Fibroblast of peridontal ligament (primary cell): ENCODE measurements at regions not wholly inside any gene's neighbourhood (a gene's known extent, or its start where the extent isn't known, plus 50 kb on each side); places are given as distances from the start of the nearest gene placed in this dataset.

Experiments used
- DNase-seq: peaks from one replicate; pipeline ENCODE4 v3.0.0-alpha.2; 2010; ENCODE audit errors: extremely low read depth

DNA sequence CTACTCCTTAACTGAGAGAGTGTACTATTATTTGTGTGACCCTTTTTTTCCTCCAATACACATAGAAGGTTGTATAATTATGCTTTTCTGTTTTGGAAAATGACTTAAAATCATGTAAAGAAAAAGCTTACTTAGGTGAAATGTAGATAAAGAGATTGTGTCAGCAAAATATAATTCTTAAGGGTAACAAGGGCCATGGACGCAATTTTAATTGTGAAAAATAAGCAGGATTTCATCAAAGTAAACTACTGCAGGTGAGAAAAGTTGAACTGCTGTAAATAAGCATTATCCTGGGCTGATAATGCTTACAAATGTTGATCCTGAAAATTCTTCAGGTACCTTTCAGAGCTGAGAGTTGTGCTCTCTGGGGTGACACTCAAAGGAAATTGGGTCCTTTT, 141.5 kb downstream of the RPIA start:
- no peak for DNase-seq

DNA sequence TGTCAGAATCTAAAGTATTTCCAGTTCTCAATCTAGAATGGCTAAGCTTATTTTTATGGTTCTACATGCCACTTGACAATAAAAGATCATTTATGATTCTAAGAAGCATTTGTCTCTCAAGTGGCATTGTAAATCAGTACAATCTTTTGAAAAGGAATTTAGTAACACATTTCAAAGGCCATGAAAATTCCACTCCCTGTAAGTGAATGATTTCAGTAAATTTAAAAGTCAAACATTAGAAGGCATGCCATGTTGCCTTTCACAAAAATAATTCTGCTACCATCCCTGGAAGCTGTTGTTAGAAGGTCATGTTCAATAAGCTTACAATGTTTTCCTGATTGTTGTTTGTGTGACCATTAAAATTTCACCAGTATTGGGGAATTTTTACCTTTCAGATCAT, 142.9 kb downstream of the RPIA start:
- DNase-seq = no peak

DNA sequence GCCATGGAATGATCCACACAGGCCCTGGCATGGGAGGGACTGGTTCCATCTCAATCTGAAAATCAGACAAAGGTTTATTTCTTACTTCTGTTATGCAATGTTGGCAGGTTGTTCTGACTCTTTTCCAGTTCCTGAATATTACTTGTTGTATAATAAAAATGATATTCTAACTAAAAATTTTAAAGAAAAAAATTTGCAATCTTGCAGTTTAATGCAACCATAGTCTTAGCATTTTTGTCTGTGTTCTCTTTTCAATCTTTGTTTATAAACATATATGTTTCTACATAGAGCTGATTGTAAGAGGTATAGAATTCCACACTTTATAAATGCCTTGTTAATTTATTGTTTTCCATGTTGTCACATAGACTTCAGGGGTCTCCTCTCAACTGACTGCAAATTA, 143.4 kb downstream of the RPIA start:
- no peak for DNase-seq

GRCh38 chr2:88835726-88836125, 144.3 kb downstream of the RPIA start:
- no peak for DNase-seq

DNA sequence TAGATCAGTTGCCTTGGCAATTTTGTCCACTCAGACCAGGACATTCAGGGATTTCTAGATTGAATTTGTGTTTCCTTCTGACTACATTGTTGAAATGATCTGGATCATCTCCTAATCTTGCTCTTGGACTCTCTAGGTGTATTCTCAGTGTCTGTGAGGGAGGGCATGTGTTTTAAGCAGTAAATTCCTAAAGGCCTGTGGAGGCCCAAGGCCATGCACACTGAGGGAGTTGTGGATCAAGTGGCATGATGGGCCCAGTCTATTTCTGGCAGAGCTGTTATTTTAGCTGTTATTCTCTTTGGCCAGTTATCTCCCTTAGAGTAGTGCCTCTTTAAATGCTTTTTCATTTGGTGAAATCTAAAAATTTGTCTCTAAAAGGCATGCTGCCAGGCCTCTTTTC, 144.9 kb downstream of the RPIA start:
- no peak for DNase-seq

GRCh38 chr2:88837511-88838160, 146.2 kb downstream of the RPIA start:
- DNase-seq = no peak

GRCh38 chr2:88838165-88838635, 146.7 kb downstream of the RPIA start:
- DNase-seq = no peak

DNA sequence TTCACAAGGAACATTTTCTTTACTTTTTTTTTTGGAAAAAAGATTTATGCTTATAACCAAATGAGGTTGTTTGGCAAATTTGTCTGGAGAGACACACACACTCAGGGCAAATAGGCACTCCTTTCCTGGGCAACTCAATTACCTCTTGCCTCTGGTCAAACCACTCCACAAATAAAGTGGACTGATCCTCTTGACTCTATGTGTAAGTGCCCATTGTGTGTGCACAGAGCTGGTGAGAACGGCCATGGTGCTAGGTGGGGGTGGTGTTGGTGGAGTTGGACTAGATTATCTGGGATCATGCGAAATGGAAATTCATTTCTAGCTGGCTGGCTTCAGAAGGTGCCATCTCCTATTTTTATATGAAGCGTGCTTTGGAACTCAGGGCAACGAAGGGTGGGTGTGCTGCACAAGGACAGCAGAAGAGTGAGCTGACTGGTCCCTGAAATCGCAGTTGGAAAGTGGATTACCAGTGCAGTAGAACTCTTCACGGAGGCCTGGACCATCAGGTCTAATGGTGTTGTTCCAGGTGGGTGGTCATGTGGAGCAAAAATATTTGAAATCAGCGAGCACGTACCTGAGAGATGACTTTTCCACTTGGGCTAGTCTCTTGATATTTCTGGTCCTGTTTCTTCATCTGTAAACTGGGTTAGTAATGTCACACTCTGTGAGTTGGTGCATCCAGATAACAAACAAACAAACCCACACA, 149.9 kb downstream of the RPIA start:
- no peak for DNase-seq

GRCh38 chr2:88842656-88843460, 151.4 kb downstream of the RPIA start:
- no peak for DNase-seq

DNA sequence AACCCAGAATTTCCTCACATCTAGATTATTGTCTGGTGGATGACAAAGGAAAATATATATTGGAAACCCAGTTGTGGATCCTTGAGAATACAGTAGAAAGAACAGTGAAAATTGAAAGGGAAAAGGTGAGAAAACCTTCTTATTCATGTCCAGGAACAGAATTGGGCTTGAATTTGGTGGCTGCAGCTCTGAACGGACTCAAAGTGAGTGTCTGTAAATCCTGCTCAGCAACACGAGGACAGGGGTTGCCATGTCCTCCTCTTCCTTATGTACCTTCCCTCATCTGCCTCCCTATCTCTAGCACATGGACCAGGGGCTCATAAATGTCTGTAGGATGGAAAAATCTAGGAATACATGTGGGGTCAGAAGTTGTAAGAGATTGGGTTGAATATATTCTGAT, 152.2 kb downstream of the RPIA start:
- no peak for DNase-seq

DNA sequence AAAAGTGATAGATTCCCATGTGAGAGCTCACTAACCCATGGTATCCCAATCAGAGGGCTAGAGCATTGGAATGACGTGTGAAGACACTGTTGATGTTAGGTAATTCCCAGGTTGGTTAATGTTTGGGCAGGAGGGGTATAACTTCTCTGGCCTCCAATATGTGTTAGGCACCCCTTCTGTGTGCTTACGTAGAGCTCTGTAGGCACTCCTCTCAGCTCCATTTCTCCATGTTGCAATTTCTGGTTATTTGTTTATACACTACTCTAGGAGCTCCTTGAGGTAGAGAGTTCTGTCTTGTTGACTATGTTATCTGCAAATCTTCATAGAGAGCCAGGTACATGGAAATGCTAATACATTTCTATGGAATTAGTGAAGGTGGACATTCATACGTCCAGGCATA, 153.5 kb downstream of the RPIA start:
- DNase-seq = no peak

DNA sequence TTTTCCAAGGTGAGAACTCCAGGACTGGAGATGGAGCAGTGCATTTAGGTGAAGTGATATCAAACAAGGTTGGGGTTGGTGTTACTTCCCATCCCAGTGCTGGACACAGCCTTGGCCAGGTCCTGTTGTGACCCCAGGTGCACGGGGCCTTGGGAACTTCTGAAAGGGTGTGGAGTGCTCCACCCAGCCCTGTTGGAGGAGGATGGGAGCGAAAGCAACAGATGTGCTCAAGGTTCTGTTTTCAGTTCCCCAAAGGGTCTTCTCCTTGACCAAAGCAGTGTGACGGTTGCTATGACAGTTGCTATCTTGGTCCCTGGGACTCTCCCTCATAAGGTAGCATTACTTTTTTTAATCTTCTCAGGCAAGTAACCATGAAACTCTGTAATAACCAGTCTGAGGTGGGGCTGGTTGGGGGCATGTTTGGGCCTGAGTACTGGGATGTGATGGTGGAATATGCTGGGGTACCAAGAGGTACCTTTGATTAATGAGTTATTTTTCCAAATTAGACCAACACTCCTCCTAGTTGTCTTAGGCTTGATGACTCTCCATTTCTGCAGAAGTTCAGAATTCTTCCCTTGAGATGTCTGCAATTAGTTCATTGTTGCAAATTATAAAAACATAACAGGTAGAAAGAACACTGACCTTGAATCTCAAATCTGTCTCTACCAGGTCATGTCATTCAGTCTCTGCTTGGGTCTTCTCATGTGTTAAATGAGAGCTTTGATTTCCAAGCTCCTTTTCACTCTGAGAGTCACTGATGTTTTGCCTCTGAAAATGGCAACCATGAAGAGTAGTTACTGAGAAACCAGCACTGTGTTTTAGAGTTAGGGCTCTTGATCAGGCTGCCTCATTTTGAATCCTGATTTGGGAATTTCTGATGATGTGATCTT, 154.5 kb downstream of the RPIA start:
- DNase-seq = no peak

DNA sequence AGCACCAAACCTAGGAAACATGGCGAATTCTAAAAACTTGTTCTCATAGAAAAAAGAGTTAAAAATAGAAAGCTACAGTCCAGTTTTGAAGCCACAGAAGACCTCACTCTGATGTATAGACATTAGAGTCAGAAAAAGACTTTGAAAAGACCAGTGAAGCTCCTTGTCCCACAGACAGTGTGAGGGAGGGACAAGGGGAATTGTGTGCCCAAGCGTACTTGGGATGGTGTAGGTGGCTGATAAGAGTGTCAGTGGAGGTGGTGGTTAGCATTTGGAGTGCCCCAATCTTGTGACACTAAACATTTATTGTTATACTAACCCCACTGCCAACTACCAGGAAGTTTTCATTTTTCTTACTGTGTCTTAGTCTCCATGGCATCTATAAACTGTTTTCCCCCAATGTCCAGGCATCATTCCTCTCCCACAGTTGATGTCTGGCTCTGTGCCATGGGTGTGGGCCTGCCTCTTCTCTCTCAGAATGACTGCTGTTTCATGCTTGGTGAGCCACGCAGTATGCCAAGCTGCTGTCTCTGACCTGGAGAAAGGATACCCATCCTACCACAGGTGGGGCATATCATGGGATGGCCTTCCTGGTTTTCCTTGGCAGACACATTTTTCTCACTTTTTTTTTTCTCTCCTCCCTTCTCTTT, 161.4 kb downstream of the RPIA start:
- DNase-seq = no peak

DNA sequence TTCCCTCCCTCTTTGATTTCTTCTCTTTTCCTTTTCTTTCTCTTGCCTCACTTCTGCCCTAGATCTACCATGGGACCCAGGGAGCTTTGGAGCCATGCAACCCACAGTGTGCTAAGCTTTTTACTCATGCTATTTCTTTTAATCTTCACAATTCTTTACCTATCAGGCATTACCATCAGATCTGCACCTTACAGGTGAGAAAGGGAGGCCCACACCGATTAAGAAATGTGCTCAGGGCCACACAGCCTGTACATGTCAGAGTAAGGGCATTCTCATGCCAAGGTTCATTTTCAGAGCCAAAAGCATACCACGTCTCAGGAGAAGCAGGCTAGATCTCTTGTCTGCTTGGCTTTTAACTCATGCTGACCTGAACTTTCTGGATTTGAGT, 161.9 kb downstream of the RPIA start:
- DNase-seq = no peak

DNA sequence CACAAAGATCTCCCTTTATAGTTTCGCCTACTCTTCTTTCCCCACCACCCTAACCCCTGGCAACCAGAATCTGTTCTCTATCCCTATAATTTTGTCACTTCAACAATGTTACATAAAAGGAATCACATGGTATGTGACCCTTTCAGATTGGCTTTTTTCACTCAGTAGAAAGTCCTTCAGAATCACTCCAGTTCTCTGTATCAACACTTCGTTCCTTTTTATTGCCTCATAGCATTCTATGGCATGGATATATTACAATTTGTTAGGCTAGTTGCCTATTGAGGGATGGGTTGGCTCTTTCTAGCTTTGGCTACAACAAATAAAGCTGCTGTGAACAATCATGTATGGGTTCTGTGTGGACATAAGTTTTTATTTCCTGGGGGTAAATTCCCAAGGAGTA, 163.1 kb downstream of the RPIA start:
- DNase-seq = no peak

DNA sequence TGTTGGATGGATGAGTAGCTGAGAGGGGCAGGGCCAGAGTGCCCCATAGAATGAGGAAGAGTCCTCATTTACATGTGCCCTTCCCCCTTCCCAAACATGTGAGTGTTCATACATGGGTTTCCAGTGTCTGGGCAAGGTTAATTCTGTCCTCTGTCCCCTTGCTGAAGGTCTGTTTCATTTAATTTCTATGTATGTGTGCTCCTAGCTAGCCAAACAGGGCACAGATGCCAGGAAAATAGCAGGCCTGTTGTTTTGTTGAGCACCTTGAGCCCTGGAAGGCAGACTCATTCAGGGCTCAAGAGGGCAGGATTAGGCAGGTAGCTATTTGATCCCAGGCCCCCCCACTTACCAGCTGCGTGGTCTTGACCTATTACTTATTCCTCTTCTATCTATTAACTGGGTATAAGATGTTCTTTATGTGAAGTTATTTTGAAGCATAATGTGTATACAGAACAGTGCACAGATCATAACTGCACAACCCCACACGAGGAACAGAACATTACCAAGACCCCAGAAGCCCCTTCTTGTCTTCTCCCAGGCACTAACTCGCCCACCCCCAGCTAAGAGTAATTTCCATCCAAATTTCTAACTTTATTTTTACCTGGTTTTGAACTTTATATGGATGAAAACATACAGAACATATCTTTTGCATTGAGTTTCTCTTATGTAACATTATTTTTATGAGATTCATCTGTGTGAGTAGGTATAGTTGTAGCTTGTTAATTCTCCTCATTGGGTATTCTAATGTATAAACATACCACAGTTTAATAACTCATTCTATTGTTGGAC, 164.3 kb downstream of the RPIA start:
- DNase-seq = no peak

- no peak for DNase-seq
These were observed 165.1 kb downstream of the RPIA start for GRCh38 chr2:88856409-88857135.

DNA sequence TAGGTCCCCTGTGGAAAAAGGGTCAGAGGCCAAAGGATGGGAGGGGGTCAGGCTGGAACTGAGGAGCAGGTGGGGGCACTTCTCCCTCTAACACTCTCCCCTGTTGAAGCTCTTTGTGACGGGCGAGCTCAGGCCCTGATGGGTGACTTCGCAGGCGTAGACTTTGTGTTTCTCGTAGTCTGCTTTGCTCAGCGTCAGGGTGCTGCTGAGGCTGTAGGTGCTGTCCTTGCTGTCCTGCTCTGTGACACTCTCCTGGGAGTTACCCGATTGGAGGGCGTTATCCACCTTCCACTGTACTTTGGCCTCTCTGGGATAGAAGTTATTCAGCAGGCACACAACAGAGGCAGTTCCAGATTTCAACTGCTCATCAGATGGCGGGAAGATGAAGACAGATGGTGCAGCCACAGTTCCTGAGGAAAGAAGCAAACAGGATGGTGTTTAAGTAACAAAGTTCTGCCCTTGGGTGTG, 165.8 kb downstream of the RPIA start:
- DNase-seq = no peak

DNA sequence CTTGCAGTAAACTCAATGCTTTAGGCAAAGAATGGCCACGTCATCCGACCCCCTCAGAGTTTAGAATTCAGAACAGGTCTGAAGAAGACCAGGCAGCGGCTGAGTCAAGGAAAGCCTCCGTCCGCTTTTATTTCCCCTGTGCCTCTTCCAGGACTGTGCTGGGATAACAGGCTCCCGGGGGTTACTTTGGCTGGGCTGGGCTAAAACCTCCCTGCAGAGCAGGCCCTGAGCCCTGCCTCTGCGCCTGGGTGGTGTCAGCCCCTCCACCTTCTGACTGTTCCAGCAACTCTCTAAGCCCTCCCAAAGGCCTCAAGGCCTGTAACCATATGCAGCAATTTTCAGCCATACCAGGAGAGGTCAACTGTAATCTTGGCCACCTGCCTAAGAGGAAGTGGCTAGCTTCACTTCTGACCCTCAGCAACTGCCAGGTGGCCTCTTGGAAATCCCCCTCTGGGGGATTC, 166.5 kb downstream of the RPIA start:
- DNase-seq = no peak

DNA sequence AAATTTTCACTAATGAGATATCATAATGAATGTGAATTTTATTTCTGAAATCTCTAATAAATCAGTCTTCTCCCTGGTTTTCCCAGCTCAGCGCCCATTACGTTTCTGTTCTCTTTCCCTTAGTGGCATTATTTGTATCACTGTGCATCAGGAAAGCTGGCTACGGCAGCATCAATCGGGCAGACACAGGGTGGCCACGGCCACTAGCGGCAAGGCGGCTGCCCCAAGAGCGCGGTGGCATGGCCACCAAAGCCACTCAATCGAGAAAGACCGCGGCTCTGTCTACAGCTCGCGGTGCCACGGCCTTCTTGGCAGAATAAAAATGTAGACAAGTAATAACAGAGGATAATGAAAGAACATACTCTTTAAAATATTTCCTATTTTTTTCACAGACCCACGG, 168.0 kb downstream of the RPIA start:
- DNase-seq = no peak
